Mucosa of stomach (tissue), 1 donor: ENCODE measurements at regions not wholly inside any gene's neighbourhood (a gene's known extent, or its start where the extent isn't known, plus 50 kb on each side); places are given as distances from the start of the nearest gene placed in this dataset.

Experiments
- H3K27me3 ChIP-seq: one replicate; pipeline ENCODE4 v1.7.0; 2013; ENCODE audit warnings: mild to moderate bottlenecking, low read length; ENCODE audit not compliant: control insufficient read depth, insufficient read depth
- H3K36me3 ChIP-seq: one replicate; pipeline ENCODE4 v1.7.0; 2013; ENCODE audit warnings: low read length; ENCODE audit not compliant: control insufficient read depth, insufficient read depth
- H3K4me1 ChIP-seq: one replicate; pipeline ENCODE4 v1.7.0; 2013; ENCODE audit warnings: mild to moderate bottlenecking, low read length; ENCODE audit not compliant: control insufficient read depth, insufficient read depth
- H3K4me3 ChIP-seq: one replicate; pipeline ENCODE4 v1.7.0; 2013; ENCODE audit warnings: low read length
- H3K9ac ChIP-seq: one replicate; pipeline ENCODE4 v1.7.0; 2013; ENCODE audit warnings: mild to moderate bottlenecking, low read length, moderate library complexity
- H3K9me3 ChIP-seq: one replicate; pipeline ENCODE4 v1.7.0; 2013; ENCODE audit warnings: mild to moderate bottlenecking, low read length, moderate library complexity; ENCODE audit not compliant: control insufficient read depth
- donor health status: Pancreatic carcinoma.

- Histone ChIP-seq H3K9me3 (no peaks in the 10 kb centered on the region), H3K4me1 (no peaks in the 10 kb centered on the region), H3K9ac (no peak overlapping the region), H3K27me3 (no peaks in the 10 kb centered on the region), H3K36me3 (no peaks in the 10 kb centered on the region), H3K4me3 (no peak overlapping the region)
These were observed 1197.5 kb upstream of the CDH18 start for GRCh38 chr5:21185536-21185935.

GRCh38 chr5:21184581-21184980 lies 1196.6 kb upstream of the CDH18 start:
- H3K9ac ChIP-seq, result no peak overlapping the region

GRCh38 chr5:21181609-21182125 lies 1193.7 kb upstream of the CDH18 start:
- H3K27me3 ChIP-seq, result no peaks in the 10 kb centered on the region
- H3K4me1 ChIP-seq, result no peaks in the 10 kb centered on the region
- H3K9me3 ChIP-seq, result no peaks in the 10 kb centered on the region
- H3K36me3 ChIP-seq, result no peaks in the 10 kb centered on the region
- no peak overlapping the region for H3K9ac ChIP-seq
- no peak overlapping the region for H3K4me3 ChIP-seq

More at GRCh38 chr5:21184581-21184980, 1196.6 kb upstream of the CDH18 start:
- Histone ChIP-seq H3K9me3 (no peaks in the 10 kb centered on the region), H3K4me1 (no peaks in the 10 kb centered on the region), H3K36me3 (no peaks in the 10 kb centered on the region), H3K4me3 (no peak overlapping the region), H3K27me3 (no peaks in the 10 kb centered on the region)

- Histone ChIP-seq H3K4me3 (no peak overlapping the region), H3K36me3 (no peaks in the 10 kb centered on the region), H3K9me3 (no peaks in the 10 kb centered on the region), H3K9ac (no peak overlapping the region), H3K4me1 (no peaks in the 10 kb centered on the region), H3K27me3 (no peaks in the 10 kb centered on the region)
These were observed 1185.5 kb upstream of the CDH18 start for GRCh38 chr5:21173526-21173925.

- H3K4me3 ChIP-seq, result no peak overlapping the region
- no peaks in the 10 kb centered on the region for H3K9me3 ChIP-seq
- H3K9ac ChIP-seq, result no peak overlapping the region
- no peaks in the 10 kb centered on the region for H3K36me3 ChIP-seq
- H3K4me1 ChIP-seq, result no peaks in the 10 kb centered on the region
- H3K27me3 ChIP-seq, result no peaks in the 10 kb centered on the region
These were observed 1185.0 kb upstream of the CDH18 start for GRCh38 chr5:21173036-21173435.

- H3K36me3 ChIP-seq, result no peaks in the 10 kb centered on the region
- H3K27me3 ChIP-seq, result no peaks in the 10 kb centered on the region
- H3K9me3 ChIP-seq, result no peaks in the 10 kb centered on the region
- H3K4me3 ChIP-seq, result no peak overlapping the region
- no peak overlapping the region for H3K9ac ChIP-seq
- no peaks in the 10 kb centered on the region for H3K4me1 ChIP-seq
These were observed 1183.0 kb upstream of the CDH18 start for GRCh38 chr5:21171038-21171437.

GRCh38 chr5:21168557-21168956 lies 1180.6 kb upstream of the CDH18 start:
- Histone ChIP-seq H3K4me3 (no peak overlapping the region), H3K9ac (no peak overlapping the region), H3K9me3 (no peaks in the 10 kb centered on the region), H3K36me3 (no peaks in the 10 kb centered on the region), H3K4me1 (no peaks in the 10 kb centered on the region), H3K27me3 (no peaks in the 10 kb centered on the region)

GRCh38 chr5:21165344-21165743 lies 1177.3 kb upstream of the CDH18 start:
- no peaks in the 10 kb centered on the region for H3K9me3 ChIP-seq
- no peaks in the 10 kb centered on the region for H3K4me1 ChIP-seq
- H3K4me3 ChIP-seq, result no peak overlapping the region
- H3K27me3 ChIP-seq, result no peaks in the 10 kb centered on the region
- no peaks in the 10 kb centered on the region for H3K36me3 ChIP-seq
- H3K9ac ChIP-seq, result no peak overlapping the region

- no peaks in the 10 kb centered on the region for H3K4me1 ChIP-seq
- no peak overlapping the region for H3K9ac ChIP-seq
- no peaks in the 10 kb centered on the region for H3K36me3 ChIP-seq
- H3K27me3 ChIP-seq, result no peaks in the 10 kb centered on the region
- H3K9me3 ChIP-seq, result no peaks in the 10 kb centered on the region
- no peak overlapping the region for H3K4me3 ChIP-seq
These were observed 1176.4 kb upstream of the CDH18 start for GRCh38 chr5:21164425-21164824.

- no peak overlapping the region for H3K4me3 ChIP-seq
- no peak overlapping the region for H3K9ac ChIP-seq
- H3K27me3 ChIP-seq, result no peaks in the 10 kb centered on the region
- H3K9me3 ChIP-seq, result no peaks in the 10 kb centered on the region
- H3K4me1 ChIP-seq, result no peaks in the 10 kb centered on the region
- H3K36me3 ChIP-seq, result no peaks in the 10 kb centered on the region
These were observed 1171.6 kb upstream of the CDH18 start for GRCh38 chr5:21159510-21160059.

GRCh38 chr5:21154526-21154925 lies 1166.5 kb upstream of the CDH18 start:
- no peaks in the 10 kb centered on the region for H3K9me3 ChIP-seq
- H3K9ac ChIP-seq, result no peak overlapping the region
- no peaks in the 10 kb centered on the region for H3K27me3 ChIP-seq
- no peaks in the 10 kb centered on the region for H3K4me1 ChIP-seq
- H3K36me3 ChIP-seq, result no peaks in the 10 kb centered on the region
- no peak overlapping the region for H3K4me3 ChIP-seq

- Histone ChIP-seq H3K36me3 (no peaks in the 10 kb centered on the region), H3K9ac (no peak overlapping the region), H3K27me3 (no peaks in the 10 kb centered on the region), H3K4me3 (no peak overlapping the region), H3K9me3 (no peaks in the 10 kb centered on the region), H3K4me1 (no peaks in the 10 kb centered on the region)
These were observed 1164.6 kb upstream of the CDH18 start for GRCh38 chr5:21152611-21153010.

GRCh38 chr5:21145376-21145775 lies 1157.4 kb upstream of the CDH18 start:
- H3K9ac ChIP-seq, result no peak overlapping the region
- no peaks in the 10 kb centered on the region for H3K9me3 ChIP-seq
- H3K4me3 ChIP-seq, result no peak overlapping the region
- no peaks in the 10 kb centered on the region for H3K27me3 ChIP-seq
- no peaks in the 10 kb centered on the region for H3K36me3 ChIP-seq
- H3K4me1 ChIP-seq, result no peaks in the 10 kb centered on the region
